22Rv1 (cell line): ENCODE measurements at regions not wholly inside any gene's neighbourhood (a gene's known extent, or its start where the extent isn't known, plus 50 kb on each side); places are given as distances from the start of the nearest gene placed in this dataset.

Experiments
- H3K27ac ChIP-seq: fragments of 450-650 bp; 2 replicates; pipeline ENCODE4 v1.5.1; 2017
- CTCF ChIP-seq: fragments of 450-650 bp; IDR thresholded peaks from 2 replicates; pipeline ENCODE4 v1.5.1; 2017; ENCODE audit warnings: mild to moderate bottlenecking
- ZFX ChIP-seq: fragments of 450-650 bp; IDR thresholded peaks from 2 replicates; pipeline ENCODE4 v1.6.1; 2017; ENCODE audit warnings: antibody characterized with exemption, borderline replicate concordance

- no peak overlapping the region for H3K27ac ChIP-seq
- TF ChIP-seq CTCF (no peak), ZFX (no peak)
These were observed 188.6 kb upstream of the FN1 start for GRCh38 chr2:215624423-215624829.

- H3K27ac ChIP-seq, result no peak overlapping the region
- TF ChIP-seq CTCF (no peak), ZFX (no peak)
These were observed 187.0 kb upstream of the FN1 start for GRCh38 chr2:215622837-215623236.

GRCh38 chr2:215621381-215621780 lies 185.5 kb upstream of the FN1 start:
- H3K27ac ChIP-seq, result no peak overlapping the region
- TF ChIP-seq CTCF, result no peak
- no peak for TF ChIP-seq ZFX

GRCh38 chr2:215620528-215620927 lies 184.7 kb upstream of the FN1 start:
- no peak overlapping the region for H3K27ac ChIP-seq
- TF ChIP-seq ZFX, result no peak
- TF ChIP-seq CTCF, result no peak

- TF ChIP-seq ZFX (no peak), CTCF (no peak)
- H3K27ac ChIP-seq, result no peak overlapping the region
These were observed 184.1 kb upstream of the FN1 start for GRCh38 chr2:215619989-215620388.

- H3K27ac ChIP-seq, result 0 out of 2 replicates have a peak overlapping the region, but pooled peaks have one; percentile 25
- no peak for TF ChIP-seq ZFX
- no peak for TF ChIP-seq CTCF
These were observed 183.4 kb upstream of the FN1 start for GRCh38 chr2:215619022-215619958.

- H3K27ac ChIP-seq, result no peak overlapping the region
- no peak for TF ChIP-seq CTCF
- TF ChIP-seq ZFX, result no peak
These were observed 182.3 kb upstream of the FN1 start for GRCh38 chr2:215618145-215618544.
